Fibroblast of skin of left biceps (primary cell): ENCODE measurements at regions not wholly inside any gene's neighbourhood (a gene's known extent, or its start where the extent isn't known, plus 50 kb on each side); places are given as distances from the start of the nearest gene placed in this dataset.
"Not testable (repeated sequence)": the region's sequence is repeated elsewhere in the genome, so short reads cannot be mapped to it uniquely, and the experiment has no call there.

Experiments used
- DNase-seq, 2 experiments: peaks; one replicate each; pipeline ENCODE4 v3.0.0-alpha.2; 2013; ENCODE audit warnings: low read depth in 2 of 2

DNA sequence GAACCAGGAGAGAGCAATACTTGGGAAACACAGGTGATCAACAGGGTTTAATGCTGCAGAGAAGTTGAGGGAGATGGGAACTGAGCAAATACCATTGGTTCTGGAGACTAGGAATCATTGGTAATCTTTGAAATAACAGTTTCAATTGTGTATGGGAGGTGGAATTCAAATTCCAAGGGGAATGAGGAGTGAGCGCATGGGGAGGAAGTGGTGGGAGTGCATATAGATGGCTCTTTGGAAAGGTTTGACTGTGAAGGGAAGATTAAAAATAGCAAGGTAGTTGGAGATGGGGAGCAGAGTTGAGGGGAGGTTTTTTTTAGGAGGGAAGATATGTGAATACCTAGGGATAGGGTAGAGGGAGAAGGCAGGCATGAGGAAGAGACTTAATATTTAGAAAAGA, 51.1 kb upstream of the ROPN1 start:
- no peak for DNase-seq

DNA sequence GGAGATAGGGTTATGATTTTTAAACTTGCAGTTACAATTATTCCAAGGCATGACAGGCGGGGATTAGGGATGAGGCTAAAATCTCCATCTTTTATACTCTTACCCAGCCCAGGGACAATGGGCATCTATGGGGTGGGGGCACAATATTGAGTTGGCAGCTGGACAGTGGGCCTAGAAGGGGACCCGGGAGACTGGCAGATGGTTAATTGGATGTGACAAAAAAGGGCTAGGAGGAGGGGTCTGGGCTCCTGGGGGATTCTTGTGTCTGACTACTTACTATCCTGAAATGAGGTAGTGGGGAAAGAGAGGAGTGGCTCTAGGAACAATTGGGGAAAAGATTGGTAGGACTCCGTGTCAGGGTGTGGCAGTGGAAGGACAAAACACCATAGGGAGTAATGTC, 53.0 kb upstream of the ROPN1 start:
- DNase-seq: no peak

DNA sequence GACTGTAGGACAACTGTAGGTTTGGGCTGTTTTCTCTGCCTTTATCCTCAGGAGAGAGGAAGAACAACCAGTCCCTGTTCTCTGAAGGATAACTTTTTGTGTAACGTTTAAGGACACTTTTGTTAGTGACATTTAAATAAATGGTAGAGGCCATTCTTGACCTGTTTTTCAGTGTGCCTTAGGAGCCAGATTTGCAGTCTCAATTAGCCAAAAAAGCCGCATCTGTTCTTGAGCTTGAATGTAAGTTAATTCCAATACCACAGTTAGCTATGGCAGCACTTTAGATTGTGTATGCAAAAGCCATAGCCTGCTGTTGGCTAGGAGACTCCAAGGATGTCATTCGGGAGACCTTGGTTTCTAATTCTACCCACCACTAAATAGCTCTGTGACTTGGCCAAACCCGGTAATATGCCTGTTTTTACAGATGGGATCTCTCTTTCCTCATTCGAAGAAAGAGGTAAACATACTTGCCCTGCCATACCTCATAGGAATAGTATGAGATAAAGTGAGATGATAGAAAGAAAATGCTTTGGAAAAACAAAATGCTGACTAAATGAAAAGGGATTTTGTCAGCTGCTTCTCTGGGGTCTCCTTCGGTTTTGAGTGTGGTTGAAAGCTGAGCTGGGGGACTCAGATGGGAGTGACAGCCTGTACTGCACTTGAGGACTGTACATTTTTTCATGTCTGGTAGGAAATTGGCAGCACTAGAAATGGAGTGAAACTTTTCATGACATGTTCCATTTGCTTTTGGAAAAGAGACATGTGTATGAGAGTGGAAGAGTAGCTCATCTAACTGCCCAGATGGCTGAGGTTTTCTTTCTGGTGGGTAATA, 57.3 kb upstream of the ROPN1 start:
- DNase-seq: no peak

DNA sequence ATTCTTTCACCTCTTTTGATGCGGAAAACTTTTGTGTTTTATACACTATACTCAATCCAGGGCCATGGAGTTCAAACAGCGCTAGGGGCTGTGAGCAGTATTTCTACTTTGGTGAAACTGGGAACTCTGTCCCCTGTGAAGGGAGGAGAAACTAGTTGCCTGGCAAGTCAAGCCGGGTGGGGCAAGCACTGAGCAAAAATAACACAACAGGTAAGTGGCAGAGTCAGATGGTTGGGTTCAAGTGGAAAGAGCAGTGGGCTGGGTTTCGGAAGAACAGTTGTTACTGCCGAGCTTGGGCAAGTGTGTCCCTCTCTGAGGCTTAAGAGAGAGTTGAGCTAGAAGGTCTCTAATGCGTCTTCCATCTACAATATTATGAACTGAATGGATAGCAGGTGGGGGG, 59.7 kb upstream of the ROPN1 start:
- no peak for DNase-seq

DNA sequence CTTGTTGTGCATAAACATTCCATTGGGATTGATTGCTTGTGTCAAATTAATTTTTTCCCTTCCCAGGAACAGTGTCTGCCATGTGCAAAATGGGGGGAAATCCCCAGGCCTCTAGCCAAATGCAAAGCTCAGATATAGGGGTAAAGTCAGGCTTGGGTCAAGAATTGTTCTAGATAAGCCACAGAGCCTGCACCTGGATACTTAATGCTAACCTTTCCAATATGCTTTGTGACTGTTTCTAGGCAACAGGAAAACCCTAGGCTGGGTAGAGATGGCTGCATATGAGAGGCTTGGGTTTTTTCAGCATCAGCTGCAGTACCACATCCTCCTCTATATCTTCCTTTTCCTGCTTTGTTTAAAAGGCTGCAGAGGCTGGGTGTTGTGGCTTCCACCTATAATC, 61.9 kb upstream of the ROPN1 start:
- DNase-seq: no peak

DNA sequence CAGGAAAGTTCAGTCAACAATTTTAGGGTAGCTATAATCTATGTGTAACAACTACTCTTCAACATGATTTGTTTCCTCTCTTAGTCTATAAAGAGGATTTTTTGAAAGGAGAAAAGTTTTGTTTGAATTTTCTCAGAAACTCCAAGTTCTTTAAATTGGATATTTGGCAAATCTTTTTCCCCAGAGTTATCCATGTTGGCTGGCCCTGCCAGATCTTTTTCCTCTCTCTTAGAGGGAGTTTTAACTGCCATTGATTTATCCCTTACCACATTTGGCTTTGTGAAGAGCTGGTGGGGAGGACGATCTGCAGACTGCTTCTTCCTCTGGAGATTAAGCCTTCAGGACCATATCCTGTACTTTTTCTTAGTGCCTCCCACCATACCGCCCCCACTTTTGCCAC, 64.9 kb upstream of the ROPN1 start:
- no peak for DNase-seq

DNA sequence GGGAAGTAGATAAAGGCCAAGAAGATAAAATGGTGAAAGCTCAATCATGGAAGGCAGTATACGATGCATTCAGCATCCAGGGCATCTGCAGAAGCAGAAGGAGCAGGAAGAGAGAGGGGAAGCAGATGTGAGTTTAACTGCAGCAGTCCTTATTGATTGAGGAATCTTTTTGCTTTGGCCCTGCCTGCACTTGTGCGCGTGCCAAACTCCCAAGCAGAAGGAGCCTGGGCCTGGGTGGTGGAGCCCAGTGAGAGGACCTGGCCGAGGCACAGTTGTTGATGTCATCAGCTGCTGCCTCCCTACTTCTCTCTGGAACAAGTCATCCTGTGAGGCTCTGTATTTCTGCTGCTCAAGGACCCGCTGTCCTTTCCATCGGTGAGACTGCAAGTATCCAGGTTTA, 65.5 kb upstream of the ROPN1 start:
- DNase-seq: no peak

DNA sequence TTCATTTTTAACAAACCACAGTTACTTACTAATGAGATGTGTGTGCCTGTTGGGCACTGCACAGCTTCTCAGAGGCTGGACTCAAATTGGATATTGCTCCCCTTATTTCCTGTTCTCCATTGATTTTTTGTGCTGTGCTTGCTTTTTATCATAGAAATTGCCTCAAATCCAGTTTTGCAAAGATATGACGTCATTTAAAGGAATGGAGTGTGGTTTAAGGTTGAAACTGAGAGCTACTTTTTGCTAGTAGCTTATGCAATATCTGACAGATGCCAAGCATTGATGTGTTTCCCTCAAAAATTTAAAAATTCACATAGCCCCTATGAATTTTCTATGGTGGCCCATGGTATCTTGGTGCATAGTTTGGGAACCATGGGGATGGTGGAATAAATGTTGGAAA, 67.7 kb upstream of the ROPN1 start:
- DNase-seq: peak; percentile 53 to 63

DNA sequence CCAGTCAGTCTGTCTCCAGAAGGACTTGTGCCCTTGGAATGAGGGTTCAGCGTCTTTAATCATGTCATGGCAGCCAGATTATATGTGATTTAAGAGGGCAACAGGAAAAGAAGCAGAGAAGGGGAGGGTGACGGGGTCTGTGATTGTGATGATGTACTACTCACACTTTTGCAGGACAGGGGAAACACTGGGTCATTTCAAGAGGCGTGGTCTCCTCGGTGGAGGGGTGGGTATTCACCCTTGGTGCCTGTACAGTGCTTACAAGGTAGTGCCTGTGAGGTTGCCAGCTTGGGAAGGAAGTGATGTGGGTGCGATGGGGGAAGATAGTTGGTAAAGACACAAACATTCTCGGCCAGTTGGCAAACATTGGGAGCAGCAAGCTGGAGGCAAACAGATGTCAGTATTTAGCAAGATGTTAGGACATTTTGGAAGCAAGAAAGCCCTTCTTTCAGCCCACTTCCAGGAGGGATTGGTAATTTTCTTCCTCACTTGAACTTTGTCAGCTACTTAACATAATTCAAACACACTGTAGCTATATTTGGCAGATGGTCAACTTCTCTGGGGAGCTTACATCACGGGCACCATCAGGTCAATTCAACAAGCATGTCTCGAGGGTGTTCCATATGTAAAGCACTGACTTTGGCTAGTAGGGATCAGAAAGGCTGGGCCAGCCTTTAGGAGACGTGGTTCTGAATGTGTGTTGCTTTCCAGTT, 71.4 kb upstream of the ROPN1 start:
- peak in 1 of 2 experiments; percentile 26 for DNase-seq

DNA sequence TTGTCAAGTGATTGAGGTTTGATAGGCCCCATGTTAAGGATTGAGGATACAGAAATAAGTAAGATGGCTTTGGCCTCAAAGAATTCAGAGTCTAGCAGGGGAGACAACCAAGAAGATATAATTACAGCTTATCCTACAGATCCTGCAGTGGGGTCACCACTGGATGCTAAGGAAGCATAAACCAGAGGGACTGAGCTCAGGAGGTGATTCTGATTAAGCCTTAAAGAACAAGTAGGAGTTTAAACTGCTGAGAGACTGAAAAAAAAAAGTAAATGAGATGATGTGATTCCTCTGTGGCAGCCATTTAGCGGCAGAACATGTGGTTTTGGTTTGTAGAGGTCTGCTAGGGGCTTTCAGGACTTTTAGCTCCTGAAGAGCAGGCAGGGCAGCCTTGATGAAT, 72.1 kb upstream of the ROPN1 start:
- no peak for DNase-seq

DNA sequence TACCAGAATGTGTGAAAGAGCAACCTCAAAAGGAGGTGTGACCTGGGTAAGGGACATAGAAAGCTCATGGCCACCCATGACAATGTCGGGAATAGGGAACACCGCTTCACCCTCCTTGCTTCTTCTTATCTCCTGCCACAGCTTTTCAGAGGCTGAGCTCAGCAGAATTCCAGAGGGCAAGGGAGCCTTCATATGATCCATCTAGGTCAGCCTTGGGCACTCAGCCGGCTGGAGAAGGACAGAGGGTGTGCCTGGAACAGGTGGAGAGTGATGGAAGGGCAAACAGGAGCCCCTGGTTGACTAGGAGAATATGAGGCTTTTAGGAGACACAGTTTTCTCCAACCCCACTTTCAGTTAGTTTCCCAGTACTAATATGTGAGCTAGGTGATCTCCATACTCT, 74.6 kb upstream of the ROPN1 start:
- not testable (repeated sequence) for DNase-seq

DNA sequence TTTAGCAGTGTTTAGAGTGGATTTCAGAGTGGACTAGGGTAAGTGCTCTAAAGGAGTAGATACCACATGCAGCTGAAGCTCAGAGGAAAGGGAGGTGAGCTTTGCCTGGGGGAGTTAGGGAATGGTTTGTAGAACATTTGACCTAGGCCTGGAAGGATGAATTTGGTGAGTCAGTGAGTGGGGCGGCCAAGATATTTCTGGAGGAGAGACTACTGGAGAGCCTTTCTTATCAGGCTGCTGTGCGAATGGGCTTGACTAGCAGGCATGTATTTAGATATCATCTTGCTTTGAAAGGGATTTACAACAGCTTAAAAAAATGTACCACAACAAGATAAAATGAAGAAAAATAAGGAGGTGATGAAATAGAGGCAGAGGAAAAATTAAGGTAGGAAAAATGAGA, 77.8 kb upstream of the ROPN1 start:
- DNase-seq: not testable (repeated sequence)

DNA sequence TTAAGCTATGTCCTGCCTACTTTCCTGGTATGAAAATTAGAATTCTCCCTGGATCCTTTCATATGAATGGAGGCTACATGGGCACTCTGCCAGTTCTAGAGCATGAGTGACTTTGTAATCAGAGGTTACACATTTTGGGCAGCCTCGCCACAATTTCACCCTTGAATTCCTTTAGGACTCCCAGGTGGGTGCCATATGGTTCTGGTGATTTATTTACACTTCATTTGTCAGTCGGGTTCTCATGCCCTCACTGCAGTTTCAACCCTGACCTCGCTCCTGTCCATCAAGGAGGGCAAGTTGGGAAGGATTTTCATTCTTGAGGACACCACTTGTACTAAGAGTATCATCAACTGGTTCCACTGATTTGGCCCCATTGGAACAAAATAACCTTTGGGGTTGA, 83.2 kb upstream of the ROPN1 start:
- DNase-seq: not testable (repeated sequence)

DNA sequence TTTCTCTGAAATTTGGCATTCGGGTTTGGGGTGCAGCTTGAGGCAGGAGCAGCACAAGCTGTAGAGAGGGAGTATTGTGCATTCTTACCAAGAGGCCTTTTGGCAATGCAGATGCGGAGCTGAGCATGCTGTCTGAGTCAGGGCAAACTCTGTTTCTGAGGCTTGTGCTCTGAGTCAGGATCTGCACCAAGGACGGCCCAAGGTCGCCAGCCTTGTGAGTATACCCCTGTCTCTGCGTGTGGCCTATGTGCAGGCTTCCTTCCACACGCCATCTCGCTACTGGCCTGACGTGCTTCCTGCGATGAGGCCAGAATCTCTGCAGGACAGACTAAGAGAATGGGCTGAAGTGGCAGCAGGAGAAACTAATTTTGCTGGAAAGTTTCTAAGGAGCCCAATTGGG, 83.8 kb upstream of the ROPN1 start:
- DNase-seq: no peak

DNA sequence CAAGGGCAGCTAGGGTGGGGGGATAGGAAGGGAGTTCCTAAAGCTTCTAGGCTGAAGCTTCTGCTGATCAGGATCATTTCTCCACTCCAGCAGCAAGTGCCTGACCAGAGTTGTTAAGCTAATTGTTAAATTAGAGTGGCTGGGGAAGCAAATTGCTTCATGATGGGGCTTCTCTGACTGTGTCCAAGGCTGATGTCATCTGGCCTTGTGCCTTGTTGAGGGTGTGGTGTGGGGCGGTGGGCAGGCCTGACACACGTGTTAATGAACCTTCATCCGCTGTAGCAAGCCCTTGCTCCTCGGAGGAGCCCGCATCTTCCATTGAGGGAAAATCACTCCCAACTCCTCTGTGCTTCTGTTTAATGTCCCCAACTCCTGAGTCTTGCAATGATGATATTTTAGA, 84.3 kb upstream of the ROPN1 start:
- no peak for DNase-seq

DNA sequence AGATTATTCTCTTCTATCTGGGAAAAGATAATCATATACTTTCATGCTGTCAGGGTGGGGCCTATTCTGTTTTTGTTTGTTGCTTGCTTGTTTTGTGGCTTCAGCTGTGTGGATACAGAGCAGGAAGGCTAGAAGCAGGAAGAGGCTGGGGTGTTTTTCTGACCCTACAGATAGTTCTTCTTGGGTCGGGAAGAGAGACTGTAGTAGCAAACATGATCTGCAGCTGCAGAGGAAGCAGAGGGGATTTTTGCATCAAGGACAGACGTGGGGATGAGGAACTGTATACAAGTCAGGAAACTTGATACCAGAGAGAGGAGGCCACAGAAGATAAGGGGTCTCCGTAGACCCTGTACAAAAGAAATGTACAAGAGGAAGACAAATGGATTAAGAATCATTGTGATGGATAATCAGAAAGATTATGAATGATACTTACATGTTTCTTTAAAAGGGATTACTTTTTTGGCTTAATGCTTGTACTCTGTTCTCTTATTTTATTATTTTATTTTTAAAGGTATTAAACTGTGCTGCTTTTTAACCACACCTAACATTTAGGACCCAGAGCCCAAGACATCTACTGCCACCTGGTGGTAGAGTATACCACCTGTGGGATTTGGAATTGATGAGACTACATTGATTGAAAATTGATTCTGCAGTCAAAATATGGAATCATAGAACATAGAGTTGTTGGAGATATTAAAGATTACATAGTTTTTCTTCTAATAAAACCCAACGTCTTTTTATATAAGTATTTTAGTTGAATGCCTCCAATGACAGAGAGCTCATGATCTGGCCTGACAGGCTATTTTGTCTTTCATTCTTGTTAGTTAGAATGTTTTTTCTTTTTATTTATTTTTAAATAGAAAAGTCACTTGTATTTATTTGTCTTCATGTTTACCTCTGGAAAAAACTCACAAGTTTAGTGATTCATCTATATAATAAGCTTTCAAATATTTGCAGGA, 87.3 kb upstream of the ROPN1 start:
- no peak for DNase-seq

DNA sequence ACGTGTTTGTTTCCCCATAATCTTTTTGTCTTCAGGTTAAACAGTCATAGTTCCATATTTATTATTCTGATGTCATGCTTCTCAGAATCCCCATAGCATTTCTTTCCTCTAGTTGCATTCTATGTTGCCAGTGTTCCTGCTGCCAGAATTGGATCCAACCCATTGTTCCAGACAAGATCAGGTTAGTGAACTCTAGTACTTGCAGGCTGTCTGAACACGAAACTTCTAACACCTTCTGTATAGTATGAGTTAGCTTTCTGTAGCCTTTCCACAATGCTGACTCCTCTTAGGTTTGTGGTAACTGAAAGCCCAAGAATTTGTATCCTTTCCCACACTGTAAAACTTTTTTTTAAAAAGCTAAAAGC, 88.0 kb upstream of the ROPN1 start:
- DNase-seq: no peak

DNA sequence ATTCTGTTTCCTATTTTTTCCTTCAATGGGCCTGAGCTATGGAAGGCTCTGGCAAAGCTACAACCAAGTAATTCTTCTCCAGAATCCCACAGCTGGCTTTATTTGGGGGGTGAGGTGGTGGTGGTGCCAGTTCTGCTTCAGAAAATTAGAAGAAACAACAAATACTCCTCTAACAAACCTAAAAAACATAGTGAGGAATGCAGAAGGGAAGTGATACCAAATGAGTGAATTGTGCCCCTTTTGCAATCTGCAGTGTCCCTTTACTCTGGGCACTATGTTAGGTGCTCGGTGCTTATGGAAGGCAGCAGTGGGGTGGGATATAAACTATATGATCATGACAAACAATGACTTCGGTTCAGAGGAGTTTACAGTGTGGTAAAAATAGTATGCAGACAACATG, 90.4 kb upstream of the ROPN1 start:
- no peak for DNase-seq

DNA sequence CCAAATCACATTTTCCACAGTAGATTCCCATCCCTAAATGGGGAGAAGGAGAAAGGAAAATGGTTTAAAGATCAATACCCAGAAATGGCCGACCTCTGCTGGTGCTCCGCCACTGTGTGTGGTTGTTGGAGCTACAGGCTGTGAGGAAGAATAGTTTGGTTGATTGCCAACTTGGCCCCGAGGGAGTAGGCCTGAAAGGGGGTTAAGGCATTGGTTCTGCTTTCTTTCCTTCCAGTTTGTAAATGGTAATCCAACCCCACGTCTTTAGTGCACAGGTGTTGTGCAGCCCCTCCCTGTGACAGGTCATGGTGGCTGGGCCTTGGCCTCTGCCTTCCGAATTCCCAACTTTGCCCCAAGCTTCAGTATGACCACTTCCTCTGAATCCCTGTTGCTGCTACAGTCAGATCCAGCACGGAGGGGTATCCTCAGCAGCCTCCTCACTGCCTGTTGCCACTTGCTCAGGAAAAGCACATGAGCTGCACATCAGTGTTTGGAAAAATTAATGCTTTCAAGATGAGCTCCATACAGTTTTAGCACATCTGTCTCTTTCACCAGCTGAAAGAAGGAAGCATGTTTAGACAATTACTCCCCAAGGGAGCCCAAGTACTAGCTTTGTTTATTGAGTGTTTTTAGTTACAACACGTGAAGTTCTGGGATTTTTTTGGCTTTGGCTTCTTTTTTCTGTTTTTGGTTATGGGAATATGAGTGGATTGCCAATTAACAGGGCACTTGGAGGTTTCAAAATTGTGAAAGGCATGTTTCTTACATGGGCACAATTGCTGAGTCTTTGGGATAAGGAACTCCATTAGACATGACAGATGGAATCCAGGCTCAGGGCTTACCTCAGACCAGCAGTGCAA, 92.3 kb upstream of the ROPN1 start:
- peak; percentile 73 to 81 for DNase-seq

DNA sequence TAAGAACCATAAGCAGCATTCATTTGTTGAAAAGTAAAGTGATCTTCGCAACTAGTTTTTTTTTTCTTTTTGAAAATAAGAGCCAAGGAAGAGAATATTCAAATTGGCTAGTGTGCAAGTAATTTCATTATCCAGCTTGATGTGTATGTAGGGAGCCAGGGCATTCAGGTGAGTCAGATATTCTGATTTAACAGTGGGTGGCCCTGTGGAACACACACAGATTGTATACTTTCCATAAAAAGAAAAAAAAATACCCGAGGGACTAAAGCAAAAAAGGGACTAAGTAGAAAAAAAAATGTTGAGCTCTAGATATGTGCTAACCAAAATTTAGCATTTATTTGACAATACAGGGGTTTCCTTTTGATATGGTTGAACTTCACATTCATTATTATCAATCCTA, 96.9 kb upstream of the ROPN1 start:
- DNase-seq: no peak

DNA sequence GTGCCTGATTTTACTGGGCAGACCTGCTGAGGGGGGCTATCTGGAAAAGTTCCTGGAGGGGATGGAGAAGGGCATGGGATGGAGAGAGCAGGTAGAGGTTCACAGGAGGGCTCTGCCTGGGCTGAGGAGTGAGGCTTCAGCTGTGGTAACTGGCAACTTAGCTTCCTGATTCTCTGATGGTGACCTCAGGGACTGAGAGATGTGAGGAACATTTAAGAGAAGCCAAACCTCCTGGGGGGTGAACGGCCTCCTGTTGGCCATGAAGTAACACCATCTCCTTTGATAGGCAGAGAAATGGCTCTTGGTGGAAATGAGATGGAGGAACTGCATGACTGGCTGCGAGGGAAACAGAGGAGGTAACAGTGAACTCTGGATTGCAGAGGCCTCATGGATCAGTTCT, 97.3 kb upstream of the ROPN1 start:
- no peak for DNase-seq
